ENCODE measurements at regions not wholly inside any gene's neighbourhood (a gene's known extent, or its start where the extent isn't known, plus 50 kb on each side); places are given as distances from the start of the nearest gene placed in this dataset.
A peak's percentile ranks its signal among the peaks of the same experiment; 100 is the strongest.

GRCh38 chr1:182183606-182184005, 122.1 kb upstream of the ZNF648 start:
- intact Hi-C loops (cut with micrococcal nuclease), result no loop called here
- H3K4me1 ChIP-seq, result no peaks in the 10 kb centered on the region
- TF ChIP-seq, protein P1, sequence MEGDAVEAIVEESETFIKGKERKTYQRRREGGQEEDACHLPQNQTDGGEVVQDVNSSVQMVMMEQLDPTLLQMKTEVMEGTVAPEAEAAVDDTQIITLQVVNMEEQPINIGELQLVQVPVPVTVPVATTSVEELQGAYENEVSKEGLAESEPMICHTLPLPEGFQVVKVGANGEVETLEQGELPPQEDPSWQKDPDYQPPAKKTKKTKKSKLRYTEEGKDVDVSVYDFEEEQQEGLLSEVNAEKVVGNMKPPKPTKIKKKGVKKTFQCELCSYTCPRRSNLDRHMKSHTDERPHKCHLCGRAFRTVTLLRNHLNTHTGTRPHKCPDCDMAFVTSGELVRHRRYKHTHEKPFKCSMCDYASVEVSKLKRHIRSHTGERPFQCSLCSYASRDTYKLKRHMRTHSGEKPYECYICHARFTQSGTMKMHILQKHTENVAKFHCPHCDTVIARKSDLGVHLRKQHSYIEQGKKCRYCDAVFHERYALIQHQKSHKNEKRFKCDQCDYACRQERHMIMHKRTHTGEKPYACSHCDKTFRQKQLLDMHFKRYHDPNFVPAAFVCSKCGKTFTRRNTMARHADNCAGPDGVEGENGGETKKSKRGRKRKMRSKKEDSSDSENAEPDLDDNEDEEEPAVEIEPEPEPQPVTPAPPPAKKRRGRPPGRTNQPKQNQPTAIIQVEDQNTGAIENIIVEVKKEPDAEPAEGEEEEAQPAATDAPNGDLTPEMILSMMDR (IDR thresholded peaks at IDR 0.05; ENCODE audit: borderline replicate concordance), result no peak
- H3K27me3 ChIP-seq (ENCODE audit: low read depth), result peaks cover 24% of the 10 kb centered on the region
- H3K36me3 ChIP-seq, result no peaks in the 10 kb centered on the region
- H3K27ac ChIP-seq (replicated peaks), result no peak overlapping the region
- no peak overlapping the region for H3K4me3 ChIP-seq
- H3K9me3 ChIP-seq (replicated peaks), result no peaks in the 10 kb centered on the region
- DNase-seq, result no peak

GRCh38 chr1:182182311-182182710, 120.8 kb upstream of the ZNF648 start:
- Histone ChIP-seq H3K27me3 (ENCODE audit: low read depth) (peaks cover 24% of the 10 kb centered on the region), H3K4me3 (no peak overlapping the region), H3K9me3 (replicated peaks) (no peaks in the 10 kb centered on the region), H3K36me3 (no peaks in the 10 kb centered on the region), H3K4me1 (no peaks in the 10 kb centered on the region), H3K27ac (replicated peaks) (no peak overlapping the region)
- TF ChIP-seq, protein P1 (IDR thresholded peaks at IDR 0.05; ENCODE audit: borderline replicate concordance), result no peak
- intact Hi-C loops (cut with micrococcal nuclease), result no loop called here
- DNase-seq, result no peak

DNA sequence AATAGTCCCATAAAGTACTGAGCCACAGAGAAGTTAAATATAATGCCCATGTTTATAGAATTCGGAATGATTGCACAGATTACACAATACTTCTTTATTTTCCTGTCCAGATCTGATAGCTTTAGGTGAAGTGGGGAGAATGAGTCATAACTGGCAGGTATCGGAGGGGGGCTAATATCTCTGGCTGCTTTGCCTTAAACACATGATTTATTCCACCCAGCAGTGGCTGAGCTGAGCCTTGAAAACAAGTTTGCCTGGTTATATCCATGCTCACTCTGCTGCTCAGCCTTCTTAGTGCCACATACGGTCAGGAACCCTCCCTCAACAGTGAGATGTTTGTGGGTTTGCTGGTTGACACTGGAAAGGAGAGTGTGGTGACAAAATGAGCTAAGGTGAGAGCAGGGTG, 119.7 kb upstream of the ZNF648 start:
- Histone ChIP-seq H3K9me3 (replicated peaks) (no peaks in the 10 kb centered on the region), H3K4me1 (no peaks in the 10 kb centered on the region), H3K4me3 (no peak overlapping the region), H3K27me3 (ENCODE audit: low read depth) (peaks cover 24% of the 10 kb centered on the region), H3K27ac (replicated peaks) (no peak overlapping the region), H3K36me3 (no peaks in the 10 kb centered on the region)
- TF ChIP-seq, protein P1 (IDR thresholded peaks at IDR 0.05; ENCODE audit: borderline replicate concordance), result no peak
- intact Hi-C loops (cut with micrococcal nuclease), result no loop called here
- no peak for DNase-seq

- H3K36me3 ChIP-seq, result no peaks in the 10 kb centered on the region
- DNase-seq, result no peak
- peaks cover 5% of the 10 kb centered on the region for H3K27me3 ChIP-seq (ENCODE audit: low read depth)
- no peak overlapping the region for H3K4me3 ChIP-seq
- intact Hi-C loops (cut with micrococcal nuclease), result no loop called here
- TF ChIP-seq, protein P1 (IDR thresholded peaks at IDR 0.05; ENCODE audit: borderline replicate concordance), result no peak
- H3K27ac ChIP-seq (replicated peaks), result no peak overlapping the region
- no peaks in the 10 kb centered on the region for H3K9me3 ChIP-seq (replicated peaks)
- H3K4me1 ChIP-seq, result peaks cover 35% of the 10 kb centered on the region
Measured at GRCh38 chr1:182175361-182175931, 113.9 kb upstream of the ZNF648 start.

- intact Hi-C loops (cut with micrococcal nuclease), result no loop called here
- TF ChIP-seq, protein P1 (IDR thresholded peaks at IDR 0.05; ENCODE audit: borderline replicate concordance), result no peak
- no peak for DNase-seq
- H3K27me3 ChIP-seq (ENCODE audit: low read depth), result no peaks in the 10 kb centered on the region
- H3K27ac ChIP-seq (replicated peaks), result peak overlapping the region; percentile 77
- H3K4me1 ChIP-seq, result peaks cover 35% of the 10 kb centered on the region
- H3K36me3 ChIP-seq, result no peaks in the 10 kb centered on the region
- no peak overlapping the region for H3K4me3 ChIP-seq
- no peaks in the 10 kb centered on the region for H3K9me3 ChIP-seq (replicated peaks)
Measured at GRCh38 chr1:182174513-182174855, 113.0 kb upstream of the ZNF648 start.

Measured in left ventricle myocardium inferior (tissue), 1 donor.